Right lobe of liver (tissue), 4 donors: ENCODE measurements at regions not wholly inside any gene's neighbourhood (a gene's known extent, or its start where the extent isn't known, plus 50 kb on each side); places are given as distances from the start of the nearest gene placed in this dataset.

ENCODE experiments used
- CTCF ChIP-seq, 4 donors: fragments of 200-600 bp in 3 of 4; fragments of 450-650 bp in 1 of 4; IDR thresholded peaks; one replicate each; pipeline versions ENCODE4 v1.5.1 to v1.8.0; 2016 to 2022; ENCODE audit warnings: antibody characterized with exemption in 4 of 4, mild to moderate bottlenecking in 2 of 4
- POLR2A ChIP-seq: fragments of 450-650 bp; IDR thresholded peaks from one replicate; pipeline ENCODE4 v1.6.1; 2017; ENCODE audit warnings: antibody characterized with exemption, mild to moderate bottlenecking
- donor health status: DM: no; HTN: no; CAD: no.
- donor health status: DM: no; HTN: no; CAD: no.
- donor health status: DM: no; HTN: yes; CAD: no.

DNA sequence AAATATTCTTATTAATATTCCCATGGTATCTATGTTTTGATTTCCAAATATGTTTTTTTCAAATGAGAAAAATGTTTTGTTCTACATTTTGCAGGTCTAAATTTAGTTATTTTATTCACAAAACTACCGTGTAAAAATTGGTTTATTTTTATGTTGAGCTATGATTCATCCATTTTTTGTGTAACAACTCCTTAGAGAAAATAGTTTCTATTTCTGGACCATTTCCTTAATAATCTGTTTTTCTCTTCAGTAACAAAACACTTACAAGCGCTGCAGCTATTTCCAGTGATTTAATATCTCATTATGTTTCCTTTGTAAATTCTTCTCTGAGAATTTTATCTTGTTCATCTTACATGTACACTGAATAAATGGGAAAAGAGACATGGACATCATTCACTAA, 550.7 kb upstream of the SLITRK5 start:
- no peak for TF ChIP-seq POLR2A
- no peak for TF ChIP-seq CTCF (IDR thresholded peaks at IDR 0.05)
